Neural progenitor cell (in vitro differentiated cells): ENCODE measurements at regions not wholly inside any gene's neighbourhood (a gene's known extent, or its start where the extent isn't known, plus 50 kb on each side); places are given as distances from the start of the nearest gene placed in this dataset.

Source experiments
- CTCF ChIP-seq: fragments of 200-600 bp; sonication (generic); IDR thresholded peaks from 2 replicates; pipeline ENCODE4 v1.5.1; 2017; ENCODE audit warnings: antibody characterized with exemption, mild to moderate bottlenecking
- EZH2 ChIP-seq: fragments of 200-600 bp; sonication (generic); IDR thresholded peaks from 2 replicates; pipeline ENCODE4 v1.6.1; 2017; ENCODE audit warnings: antibody characterized with exemption, mild to moderate bottlenecking, moderate library complexity
- EZH2phosphoT487 ChIP-seq: fragments of 200-600 bp; sonication (generic); IDR thresholded peaks from 2 replicates; pipeline ENCODE4 v1.6.1; 2017; ENCODE audit warnings: antibody characterized with exemption

GRCh38 chr11:16528639-16529038 lies 172.3 kb upstream of the SOX6 start:
- TF ChIP-seq EZH2 (no peak), CTCF (no peak), EZH2phosphoT487 (no peak)
